ENCODE measurements at regions not wholly inside any gene's neighbourhood (a gene's known extent, or its start where the extent isn't known, plus 50 kb on each side); places are given as distances from the start of the nearest gene placed in this dataset.

- Mint-ChIP-seq H3K9me3 (ENCODE audit: low read depth, unreplicated experiment) (no peaks in the 10 kb centered on the region), H3K36me3 (ENCODE audit: insufficient read depth, unreplicated experiment) (no peaks in the 10 kb centered on the region), H3K27me3 (ENCODE audit: unreplicated experiment) (no peaks in the 10 kb centered on the region), H3K4me1 (ENCODE audit: low read depth, unreplicated experiment) (peaks cover 13% of the 10 kb centered on the region), H3K4me3 (ENCODE audit: low read depth, unreplicated experiment) (no peak overlapping the region), H3K27ac (ENCODE audit: unreplicated experiment) (no peak overlapping the region)
- TF ChIP-seq CTCF (IDR thresholded peaks at IDR 0.05; ENCODE audit: unreplicated experiment) = no peak
- BruUV-seq (replicated peaks) = no TSS peak
- no peak for DNase-seq
- CTCF ChIA-PET = no interaction called here
- intact Hi-C loops (cut with micrococcal nuclease; ENCODE audit: unreplicated experiment) = loop anchor here (2.0 kb wide), 1 partner anchor 37 kb away; no protein-coding TSS in a partner anchor
Measured at GRCh38 chr6:21999741-22000140, 297.1 kb downstream of the PRL start.

- DNase-seq = no peak
- BruUV-seq (replicated peaks) = no TSS peak
- intact Hi-C loops (cut with micrococcal nuclease; ENCODE audit: unreplicated experiment) = no loop called here
- H3K36me3 Mint-ChIP-seq (ENCODE audit: insufficient read depth, unreplicated experiment) = no peaks in the 10 kb centered on the region
- TF ChIP-seq CTCF (IDR thresholded peaks at IDR 0.05; ENCODE audit: unreplicated experiment) = no peak
- H3K4me1 Mint-ChIP-seq (ENCODE audit: low read depth, unreplicated experiment) = peaks cover 13% of the 10 kb centered on the region
- H3K27ac Mint-ChIP-seq (ENCODE audit: unreplicated experiment) = no peak overlapping the region
- H3K9me3 Mint-ChIP-seq (ENCODE audit: low read depth, unreplicated experiment) = no peaks in the 10 kb centered on the region
- CTCF ChIA-PET = no interaction called here
- no peak overlapping the region for H3K4me3 Mint-ChIP-seq (ENCODE audit: low read depth, unreplicated experiment)
- no peaks in the 10 kb centered on the region for H3K27me3 Mint-ChIP-seq (ENCODE audit: unreplicated experiment)
Measured at GRCh38 chr6:22001396-22002027, 295.3 kb downstream of the PRL start.

GRCh38 chr6:22003287-22003686 is 293.5 kb downstream of the PRL start:
- no TSS peak for BruUV-seq (replicated peaks)

GRCh38 chr6:22006795-22007194 is 290.0 kb downstream of the PRL start:
- Mint-ChIP-seq H3K36me3 (ENCODE audit: insufficient read depth, unreplicated experiment) (no peaks in the 10 kb centered on the region), H3K4me3 (ENCODE audit: low read depth, unreplicated experiment) (no peak overlapping the region), H3K4me1 (ENCODE audit: low read depth, unreplicated experiment) (no peaks in the 10 kb centered on the region), H3K27me3 (ENCODE audit: unreplicated experiment) (no peaks in the 10 kb centered on the region), H3K27ac (ENCODE audit: unreplicated experiment) (no peak overlapping the region), H3K9me3 (ENCODE audit: low read depth, unreplicated experiment) (no peaks in the 10 kb centered on the region)
- no TSS peak for BruUV-seq (replicated peaks)
- no peak for TF ChIP-seq CTCF (IDR thresholded peaks at IDR 0.05; ENCODE audit: unreplicated experiment)
- CTCF ChIA-PET = no interaction called here
- intact Hi-C loops (cut with micrococcal nuclease; ENCODE audit: unreplicated experiment) = no loop called here
- no peak for DNase-seq

More at GRCh38 chr6:22003287-22003686, 293.5 kb downstream of the PRL start:
- Mint-ChIP-seq H3K27ac (ENCODE audit: unreplicated experiment) (no peak overlapping the region), H3K4me1 (ENCODE audit: low read depth, unreplicated experiment) (no peaks in the 10 kb centered on the region), H3K36me3 (ENCODE audit: insufficient read depth, unreplicated experiment) (no peaks in the 10 kb centered on the region), H3K4me3 (ENCODE audit: low read depth, unreplicated experiment) (no peak overlapping the region), H3K9me3 (ENCODE audit: low read depth, unreplicated experiment) (no peaks in the 10 kb centered on the region), H3K27me3 (ENCODE audit: unreplicated experiment) (no peaks in the 10 kb centered on the region)
- CTCF ChIA-PET = interaction anchor here (0.6 to 0.8 kb wide), 2 partner anchors 16 to 1444 kb away, joined by 3 to 5 read pairs; no protein-coding TSS in a partner anchor
- TF ChIP-seq CTCF (IDR thresholded peaks at IDR 0.05; ENCODE audit: unreplicated experiment) = no peak
- intact Hi-C loops (cut with micrococcal nuclease; ENCODE audit: unreplicated experiment) = no loop called here
- DNase-seq = no peak

All from Calu3 (cell line).